Retinal pigment epithelial cell (primary cell): ENCODE measurements at regions not wholly inside any gene's neighbourhood (a gene's known extent, or its start where the extent isn't known, plus 50 kb on each side); places are given as distances from the start of the nearest gene placed in this dataset.

Source experiments
- DNase-seq: peaks from one replicate; pipeline ENCODE4 v3.0.0-alpha.2; 2010; ENCODE audit warnings: low read depth
- H3K4me3 ChIP-seq: 2 replicates; pipeline ENCODE4 v1.5.1; 2011; ENCODE audit warnings: mild to moderate bottlenecking, low read length, control low read depth, moderate library complexity
- CTCF ChIP-seq: conservative IDR thresholded peaks from 2 replicates; pipeline ENCODE4 v1.5.1; 2011; ENCODE audit warnings: low read depth, low read length, control low read depth, inconsistent platforms

DNA sequence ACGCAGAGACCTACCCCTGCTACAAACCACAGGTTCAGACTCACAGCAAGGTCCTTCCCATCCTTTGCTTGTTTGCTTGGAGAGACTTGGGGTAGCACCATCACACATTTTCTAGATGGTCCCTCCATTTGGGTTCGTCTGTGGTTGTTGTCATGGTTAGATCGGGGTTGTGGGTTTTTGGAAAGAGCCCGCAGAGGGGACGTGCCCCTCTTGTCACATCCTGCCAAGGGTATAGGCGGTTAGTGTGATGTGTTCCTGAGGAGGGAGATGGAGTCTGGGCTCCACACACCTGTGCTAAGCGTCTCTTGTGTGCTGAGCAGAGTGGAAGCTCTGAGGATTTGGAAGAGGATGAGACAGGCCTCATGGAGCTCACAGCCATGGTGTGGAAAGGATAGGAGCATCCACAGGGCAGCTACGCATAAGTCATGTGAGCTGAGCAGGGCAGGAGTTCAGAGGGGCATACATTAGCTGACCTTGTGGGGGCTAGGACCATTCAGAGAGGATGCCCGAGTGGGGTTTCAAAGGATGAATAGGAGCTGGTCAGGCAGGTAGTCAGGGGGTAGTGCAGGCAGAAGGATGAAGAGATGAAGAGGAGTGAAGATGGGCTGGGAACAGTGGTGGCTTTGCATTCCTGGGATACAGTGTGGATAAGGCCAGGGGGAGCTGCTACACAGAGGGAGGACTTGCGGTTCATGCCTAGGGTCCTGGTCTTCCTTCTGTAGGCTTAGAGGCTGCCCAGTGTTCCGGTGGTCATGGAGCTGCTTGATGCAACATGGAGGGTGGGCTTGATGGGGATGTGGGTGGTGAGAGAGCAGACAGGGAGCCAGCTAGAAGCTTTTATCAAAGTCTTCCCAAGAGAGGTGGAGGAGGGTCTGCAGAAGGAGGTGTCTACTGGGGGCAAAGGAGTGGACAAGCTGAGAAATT lies 62.9 kb downstream of the ACKR3 start:
- DNase-seq: no peak
- no peak overlapping the region for H3K4me3 ChIP-seq
- no peak for TF ChIP-seq CTCF

DNA sequence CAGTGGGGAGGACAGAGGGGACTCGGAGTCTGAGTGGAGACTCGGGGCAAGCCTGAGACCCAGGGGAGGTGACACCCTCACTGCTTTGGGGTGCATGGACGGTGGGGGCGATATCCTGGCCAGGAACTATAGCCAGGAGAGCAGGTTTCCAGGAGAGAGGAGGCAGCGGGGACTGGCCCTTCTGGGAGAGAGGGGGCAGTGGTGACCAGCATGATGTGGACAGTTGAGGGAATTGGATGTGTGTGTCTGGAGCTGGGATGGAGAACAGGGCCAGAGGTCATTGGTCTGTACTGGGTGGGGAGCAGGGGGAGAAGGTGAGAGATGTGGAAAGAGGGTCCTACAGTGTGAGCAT lies 63.6 kb downstream of the ACKR3 start:
- no peak overlapping the region for H3K4me3 ChIP-seq
- DNase-seq: no peak
- TF ChIP-seq CTCF: no peak

DNA sequence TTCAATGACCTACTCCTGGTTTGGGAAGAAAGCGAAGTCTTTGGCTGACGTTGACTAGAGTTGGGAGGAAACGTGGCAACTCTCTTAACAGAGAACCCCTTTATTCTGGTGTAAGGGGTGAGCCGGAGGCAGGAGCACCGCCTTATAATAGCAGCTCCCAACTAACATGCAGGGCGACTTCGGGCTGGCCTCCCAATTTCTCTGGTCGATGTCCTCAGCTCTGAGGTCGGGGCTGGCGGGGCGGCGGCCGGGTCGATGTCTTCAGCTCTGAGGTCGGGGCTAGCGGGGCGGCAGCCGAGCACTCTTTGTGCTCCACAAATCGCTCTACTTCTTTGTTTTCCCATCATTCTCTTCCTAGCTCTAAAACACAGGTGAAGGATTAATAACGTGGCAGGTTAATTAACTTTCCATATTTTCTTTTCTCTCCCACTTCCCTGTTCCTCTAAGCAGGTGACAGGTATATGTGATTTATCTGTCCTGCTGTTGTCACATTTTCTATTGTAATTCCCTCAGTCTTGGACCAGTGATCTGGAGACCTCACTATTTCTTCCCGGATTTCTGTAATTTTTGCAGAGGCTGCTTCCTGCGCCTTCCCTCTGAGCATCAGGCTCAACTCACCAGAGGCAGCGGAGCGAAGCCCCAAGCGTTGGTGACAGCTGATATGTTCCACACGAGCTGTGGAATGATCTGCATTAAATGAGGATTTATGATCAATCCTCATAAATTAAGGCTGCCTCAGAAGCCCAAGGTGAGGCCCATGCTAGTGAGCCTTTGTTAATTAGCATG lies 64.3 kb downstream of the ACKR3 start:
- DNase-seq: no peak
- TF ChIP-seq CTCF: no peak
- H3K4me3 ChIP-seq: no peak overlapping the region

GRCh38 chr2:236636261-236636660 lies 66.6 kb downstream of the ACKR3 start:
- no peak for DNase-seq
- TF ChIP-seq CTCF: no peak
- H3K4me3 ChIP-seq: no peak overlapping the region

DNA sequence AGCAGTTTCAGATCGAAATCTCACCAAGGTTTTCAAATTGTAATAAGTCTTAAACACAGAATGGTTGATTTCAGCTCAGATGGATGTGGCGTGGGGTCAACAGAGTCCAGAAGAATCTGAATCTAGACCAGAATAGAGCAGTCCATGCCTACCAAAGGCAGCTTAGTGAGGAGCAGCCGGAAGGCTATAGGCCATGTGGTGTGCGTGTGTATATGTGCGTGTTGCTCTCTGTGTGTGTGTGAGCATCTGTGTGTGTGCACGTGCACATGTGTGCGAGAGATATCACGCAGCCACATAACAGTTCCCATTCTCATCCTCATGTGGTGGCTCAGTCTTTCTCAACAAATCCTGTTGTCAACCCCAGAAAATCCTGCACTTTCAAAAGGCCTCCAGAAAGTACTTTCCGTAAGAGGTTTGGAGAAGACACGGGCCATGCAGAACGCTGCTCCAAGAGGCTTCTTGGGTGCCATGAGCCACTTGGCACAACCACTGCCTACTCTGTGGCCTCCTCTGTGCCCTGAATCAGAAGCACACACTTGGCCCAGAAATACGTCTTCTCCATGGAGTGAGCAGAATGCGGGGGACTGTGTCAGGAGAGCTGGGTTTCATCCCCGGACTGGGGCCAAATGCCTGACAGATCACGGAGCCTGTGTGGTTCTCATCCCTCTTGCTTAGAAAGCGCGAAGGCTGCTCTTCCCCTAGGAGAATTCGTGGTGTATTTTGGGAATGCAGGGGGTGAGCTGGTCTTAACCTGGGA lies 67.3 kb downstream of the ACKR3 start:
- no peak for DNase-seq
- H3K4me3 ChIP-seq: no peak overlapping the region
- no peak for TF ChIP-seq CTCF

DNA sequence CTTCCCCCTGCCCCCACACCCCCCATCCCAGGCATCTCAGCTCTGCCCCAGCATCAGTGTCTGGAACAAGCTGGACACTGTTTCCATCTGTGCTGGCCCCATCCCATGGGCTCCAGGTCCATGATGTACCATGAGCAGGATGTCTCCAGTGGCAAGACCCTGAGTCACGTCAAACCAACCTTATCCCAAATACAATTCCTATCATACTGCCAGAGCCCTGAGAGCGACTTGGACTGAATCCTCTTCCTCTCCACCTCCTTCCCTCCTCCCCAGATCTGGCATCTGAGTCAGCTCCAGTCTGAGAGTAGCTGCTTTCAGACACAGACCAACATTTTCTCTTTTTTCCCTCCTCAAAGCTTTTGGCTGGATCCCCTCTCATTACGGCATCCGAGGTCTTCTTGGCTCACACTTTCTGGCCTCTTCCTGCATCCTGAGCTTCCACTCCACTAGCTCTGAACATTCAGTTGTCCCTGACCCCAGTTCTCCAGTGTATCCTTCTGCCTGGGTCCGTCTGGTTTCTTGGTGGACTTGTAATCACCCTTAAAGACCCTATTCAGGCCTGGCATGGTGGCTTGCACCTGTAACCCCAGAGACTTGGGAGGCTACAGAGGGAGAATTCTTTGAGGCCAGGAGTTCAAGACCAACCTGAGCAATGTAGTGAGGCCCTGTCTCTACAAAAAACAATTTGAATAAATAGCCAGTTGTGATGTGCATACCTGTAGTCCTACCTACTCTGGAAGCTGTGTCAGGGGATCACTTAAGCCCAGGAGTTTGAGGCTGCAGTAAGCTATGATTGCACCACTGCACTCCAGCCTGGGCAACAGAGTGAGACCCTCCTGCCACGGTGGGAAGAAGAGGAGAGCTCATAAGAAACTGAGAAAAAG lies 68.3 kb downstream of the ACKR3 start:
- no peak for DNase-seq
- no peak overlapping the region for H3K4me3 ChIP-seq
- TF ChIP-seq CTCF: no peak
